ENCODE measurements at regions not wholly inside any gene's neighbourhood (a gene's known extent, or its start where the extent isn't known, plus 50 kb on each side); places are given as distances from the start of the nearest gene placed in this dataset.

DNA sequence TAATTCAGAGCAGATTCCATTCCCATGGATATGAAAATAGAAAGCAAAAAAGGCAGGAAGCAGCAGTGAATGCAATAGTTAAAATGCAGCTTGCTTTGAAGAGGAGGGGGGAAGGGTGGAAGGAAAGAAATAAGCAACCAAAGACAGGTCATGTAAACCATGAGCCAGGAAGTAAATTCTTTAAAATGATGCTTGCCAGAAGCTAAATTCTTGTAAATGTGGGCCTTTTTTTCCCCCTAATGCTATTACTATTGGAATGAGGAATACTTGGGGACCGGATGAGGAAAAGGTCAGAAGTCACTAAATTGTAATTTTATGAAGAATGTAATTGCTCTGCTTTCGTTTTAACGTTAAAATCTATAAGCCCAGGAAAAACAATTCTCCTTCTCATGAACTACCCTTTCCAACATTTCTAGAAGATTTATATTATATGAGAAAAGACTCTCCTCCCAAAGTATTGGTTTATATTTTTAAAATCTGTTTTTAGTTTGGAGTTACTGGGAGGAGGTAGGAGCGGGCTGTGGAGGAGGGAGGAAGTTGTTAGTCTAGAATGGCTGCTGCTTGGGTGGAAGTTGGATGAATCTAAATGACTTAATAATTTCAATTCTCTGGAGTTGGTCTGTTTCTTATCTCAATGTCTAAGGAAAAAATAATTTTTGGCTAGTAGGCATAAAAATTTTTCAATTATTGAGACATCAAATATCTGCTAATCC, 77.6 kb upstream of the PCDH18 start:
- no peaks in the 10 kb centered on the region for H3K27me3 Mint-ChIP-seq
- H3K27ac Mint-ChIP-seq, result no peak overlapping the region
- DNase-seq, result no peak
- ChIA-PET CTCF (no interaction called here), POLR2A (no interaction called here)
- intact Hi-C loops (cut with micrococcal nuclease), result no loop called here
- H3K9me3 Mint-ChIP-seq, result peaks cover 2% of the 10 kb centered on the region
- no peak for ATAC-seq
- H3K4me1 Mint-ChIP-seq (ENCODE audit: low read depth), result no peaks in the 10 kb centered on the region
- TF ChIP-seq, protein P1, sequence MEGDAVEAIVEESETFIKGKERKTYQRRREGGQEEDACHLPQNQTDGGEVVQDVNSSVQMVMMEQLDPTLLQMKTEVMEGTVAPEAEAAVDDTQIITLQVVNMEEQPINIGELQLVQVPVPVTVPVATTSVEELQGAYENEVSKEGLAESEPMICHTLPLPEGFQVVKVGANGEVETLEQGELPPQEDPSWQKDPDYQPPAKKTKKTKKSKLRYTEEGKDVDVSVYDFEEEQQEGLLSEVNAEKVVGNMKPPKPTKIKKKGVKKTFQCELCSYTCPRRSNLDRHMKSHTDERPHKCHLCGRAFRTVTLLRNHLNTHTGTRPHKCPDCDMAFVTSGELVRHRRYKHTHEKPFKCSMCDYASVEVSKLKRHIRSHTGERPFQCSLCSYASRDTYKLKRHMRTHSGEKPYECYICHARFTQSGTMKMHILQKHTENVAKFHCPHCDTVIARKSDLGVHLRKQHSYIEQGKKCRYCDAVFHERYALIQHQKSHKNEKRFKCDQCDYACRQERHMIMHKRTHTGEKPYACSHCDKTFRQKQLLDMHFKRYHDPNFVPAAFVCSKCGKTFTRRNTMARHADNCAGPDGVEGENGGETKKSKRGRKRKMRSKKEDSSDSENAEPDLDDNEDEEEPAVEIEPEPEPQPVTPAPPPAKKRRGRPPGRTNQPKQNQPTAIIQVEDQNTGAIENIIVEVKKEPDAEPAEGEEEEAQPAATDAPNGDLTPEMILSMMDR (IDR thresholded peaks at IDR 0.05), result no peak
- H3K36me3 Mint-ChIP-seq (ENCODE audit: low read depth), result no peaks in the 10 kb centered on the region
- H3K4me3 Mint-ChIP-seq, result no peak overlapping the region

DNA sequence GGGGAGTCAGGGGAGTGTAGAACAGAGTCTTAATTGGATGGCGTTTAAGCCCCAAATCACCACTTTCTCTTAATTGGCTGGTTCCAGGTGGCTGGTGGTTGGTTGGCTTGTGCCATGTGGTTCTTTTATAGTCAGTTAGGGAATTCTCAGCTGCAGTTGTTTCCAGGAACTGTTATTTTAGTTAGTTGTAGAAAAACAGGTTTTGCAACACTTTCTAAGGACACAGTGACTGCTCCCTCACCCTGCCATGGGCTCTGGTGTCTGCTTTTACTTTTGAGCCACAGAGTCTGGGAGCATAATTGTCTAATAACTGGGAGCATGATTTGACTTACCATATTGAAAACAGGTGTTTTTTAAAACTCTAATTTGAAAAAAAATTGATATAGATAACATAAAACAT, 75.8 kb upstream of the PCDH18 start:
- Mint-ChIP-seq H3K4me3 (no peak overlapping the region), H3K4me1 (ENCODE audit: low read depth) (no peaks in the 10 kb centered on the region), H3K27me3 (no peaks in the 10 kb centered on the region), H3K36me3 (ENCODE audit: low read depth) (no peaks in the 10 kb centered on the region), H3K9me3 (peaks cover under 1% of the 10 kb centered on the region), H3K27ac (no peak overlapping the region)
- CTCF ChIA-PET, result no interaction called here
- intact Hi-C loops (cut with micrococcal nuclease), result no loop called here
- TF ChIP-seq, protein P1 (IDR thresholded peaks at IDR 0.05), result no peak
- POLR2A ChIA-PET, result no interaction called here
- DNase-seq (no peak), ATAC-seq (no peak)

DNA sequence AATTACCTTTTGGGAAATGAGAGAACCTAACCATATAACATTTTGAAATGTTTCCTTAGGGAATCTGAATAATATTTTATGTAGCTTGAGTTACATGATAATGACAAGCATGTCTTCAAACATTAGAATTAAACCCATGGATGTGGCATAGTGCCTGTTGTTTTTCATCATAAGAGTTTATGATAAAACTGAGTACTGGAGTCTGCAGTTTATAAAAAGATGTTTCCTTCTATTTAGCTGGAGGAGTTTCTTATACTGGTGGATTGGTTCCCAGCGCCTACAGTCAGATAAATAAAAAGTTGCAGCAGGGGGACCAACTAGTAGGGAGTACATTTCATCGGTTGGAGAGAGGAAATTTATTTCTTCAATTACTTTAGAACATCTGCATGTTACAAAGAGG, 70.1 kb upstream of the PCDH18 start:
- no peak for ATAC-seq
- ChIA-PET CTCF (no interaction called here), POLR2A (no interaction called here)
- no peak overlapping the region for H3K4me3 Mint-ChIP-seq
- H3K27me3 Mint-ChIP-seq, result no peaks in the 10 kb centered on the region
- no peak for DNase-seq
- intact Hi-C loops (cut with micrococcal nuclease), result no loop called here
- H3K9me3 Mint-ChIP-seq, result no peaks in the 10 kb centered on the region
- no peak overlapping the region for H3K27ac Mint-ChIP-seq
- H3K36me3 Mint-ChIP-seq (ENCODE audit: low read depth), result no peaks in the 10 kb centered on the region
- TF ChIP-seq, protein P1 (IDR thresholded peaks at IDR 0.05), result no peak
- no peaks in the 10 kb centered on the region for H3K4me1 Mint-ChIP-seq (ENCODE audit: low read depth)

DNA sequence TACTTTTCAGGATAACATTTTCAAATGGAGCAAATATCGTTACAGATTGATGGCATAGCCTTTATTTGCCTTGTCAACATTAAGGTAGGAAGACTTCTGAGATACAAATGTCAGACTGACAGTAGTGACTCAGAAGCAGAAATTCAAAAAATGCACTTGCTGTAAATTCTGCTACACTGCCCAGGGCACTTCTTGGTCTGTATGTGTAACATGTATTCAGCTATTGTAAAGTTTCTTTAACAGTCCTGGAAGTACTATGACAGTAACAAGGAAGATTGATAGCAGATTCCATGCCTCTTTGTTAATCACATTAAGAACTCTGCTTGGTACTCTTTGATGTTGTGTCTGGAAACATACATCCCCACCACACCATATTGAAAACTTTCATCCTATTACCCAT, 69.6 kb upstream of the PCDH18 start:
- no peak for DNase-seq
- no peaks in the 10 kb centered on the region for H3K27me3 Mint-ChIP-seq
- H3K36me3 Mint-ChIP-seq (ENCODE audit: low read depth), result no peaks in the 10 kb centered on the region
- H3K4me3 Mint-ChIP-seq, result no peak overlapping the region
- TF ChIP-seq, protein P1 (IDR thresholded peaks at IDR 0.05), result no peak
- no peak for ATAC-seq
- no peak overlapping the region for H3K27ac Mint-ChIP-seq
- CTCF ChIA-PET, result no interaction called here
- no peaks in the 10 kb centered on the region for H3K9me3 Mint-ChIP-seq
- intact Hi-C loops (cut with micrococcal nuclease), result no loop called here
- POLR2A ChIA-PET, result no interaction called here
- no peaks in the 10 kb centered on the region for H3K4me1 Mint-ChIP-seq (ENCODE audit: low read depth)

DNA sequence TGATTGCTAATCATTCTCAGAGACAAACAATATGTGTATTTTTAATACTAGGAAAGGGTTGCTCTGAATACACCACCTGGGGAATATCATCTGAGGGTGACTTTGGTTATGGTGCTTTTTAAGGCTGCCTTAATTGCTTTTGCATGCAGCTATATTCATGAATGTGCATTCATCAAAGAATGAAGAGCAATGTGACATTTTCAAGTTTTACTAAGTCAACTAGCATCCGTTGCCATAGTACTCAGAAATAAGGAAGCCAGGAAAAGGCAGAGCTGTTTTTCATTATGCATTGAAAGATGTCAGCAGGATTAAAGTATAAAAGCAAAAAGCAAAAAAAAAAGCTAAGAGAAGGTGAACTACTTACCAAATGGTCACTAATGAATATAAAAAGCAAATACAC, 67.4 kb upstream of the PCDH18 start:
- no peak for ATAC-seq
- Mint-ChIP-seq H3K27ac (no peak overlapping the region), H3K4me3 (no peak overlapping the region), H3K36me3 (ENCODE audit: low read depth) (no peaks in the 10 kb centered on the region), H3K27me3 (no peaks in the 10 kb centered on the region), H3K9me3 (no peaks in the 10 kb centered on the region), H3K4me1 (ENCODE audit: low read depth) (no peaks in the 10 kb centered on the region)
- ChIA-PET POLR2A (no interaction called here), CTCF (no interaction called here)
- TF ChIP-seq, protein P1 (IDR thresholded peaks at IDR 0.05), result no peak
- intact Hi-C loops (cut with micrococcal nuclease), result no loop called here
- DNase-seq, result no peak

Measured in activated CD8-positive, alpha-beta T cell treated with anti-CD3 and anti-CD28 coated beads for 36 hours (primary cell).